Activated CD8-positive, alpha-beta T cell treated with anti-CD3 and anti-CD28 coated beads, Interleukin-2, amount 10 ng/mL, durations not matched to agents 7 days and 5 days (primary cell): ENCODE measurements at regions not wholly inside any gene's neighbourhood (a gene's known extent, or its start where the extent isn't known, plus 50 kb on each side); places are given as distances from the start of the nearest gene placed in this dataset.

Experiments
- ATAC-seq: fragments of 150-1000 bp; cut with Tn5 transposase; one replicate; pipeline ENCODE4 v1.10.0; 2021; ENCODE audit warnings: moderate library complexity
- CTCF ChIA-PET: fragments of 350-600 bp; sonication (Branson Sonifier 250); formaldehyde crosslinking; loops from one replicate; lab custom pipeline; 2021; ENCODE audit warnings: antibody characterized with exemption; lab: Charles Lee
- POLR2A ChIA-PET: fragments of 350-600 bp; sonication (Branson Sonifier 250); formaldehyde crosslinking; loops from one replicate; lab custom pipeline; 2021; ENCODE audit warnings: antibody characterized with exemption; lab: Charles Lee
- DNase-seq: peaks from one replicate; pipeline ENCODE4 v3.0.0-alpha.2; 2020
- H3K27ac Mint-ChIP-seq: one replicate; pipeline ENCODE4 v1.8.0; 2021; ENCODE audit warnings: mild to moderate bottlenecking, mixed read lengths
- H3K27me3 Mint-ChIP-seq: one replicate; pipeline ENCODE4 v1.8.0; 2021; ENCODE audit warnings: low read depth, mixed read lengths
- H3K36me3 Mint-ChIP-seq: one replicate; pipeline ENCODE4 v1.8.0; 2021; ENCODE audit warnings: low read depth, mixed read lengths
- H3K4me1 Mint-ChIP-seq: one replicate; pipeline ENCODE4 v1.8.0; 2021; ENCODE audit warnings: low read depth, mixed read lengths
- H3K4me3 Mint-ChIP-seq: one replicate; pipeline ENCODE4 v1.8.0; 2021; ENCODE audit warnings: mild to moderate bottlenecking, mixed read lengths
- H3K9me3 Mint-ChIP-seq: one replicate; pipeline ENCODE4 v1.8.0; 2022; ENCODE audit warnings: mixed read lengths; ENCODE audit not compliant: insufficient read depth

DNA sequence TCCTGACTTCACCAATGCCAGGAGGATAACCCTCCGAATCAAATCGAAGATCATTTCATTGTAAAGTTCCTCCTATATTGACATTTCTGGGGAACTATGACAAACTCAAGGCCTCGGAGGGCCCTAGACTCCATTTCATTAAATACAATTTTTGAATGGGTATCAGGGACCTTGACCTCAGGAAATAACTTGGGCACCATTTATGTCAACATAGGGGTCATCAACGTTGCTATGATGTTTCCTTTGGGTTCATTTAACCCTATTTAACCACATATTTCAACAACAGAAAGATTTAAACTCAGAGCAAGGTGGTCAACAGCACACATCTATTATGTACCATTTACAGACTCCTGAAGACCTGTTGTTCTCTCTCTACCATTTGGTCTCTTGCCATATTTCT lies 395.1 kb downstream of the TRIML1 start:
- no peaks in the 10 kb centered on the region for H3K36me3 Mint-ChIP-seq
- CTCF ChIA-PET, result no interaction called here
- no peaks in the 10 kb centered on the region for H3K4me1 Mint-ChIP-seq
- POLR2A ChIA-PET, result no interaction called here
- no peak for DNase-seq
- peaks cover 29% of the 10 kb centered on the region for H3K9me3 Mint-ChIP-seq
- no peak for ATAC-seq
- H3K27me3 Mint-ChIP-seq, result no peaks in the 10 kb centered on the region
- no peak overlapping the region for H3K27ac Mint-ChIP-seq
- no peak overlapping the region for H3K4me3 Mint-ChIP-seq

DNA sequence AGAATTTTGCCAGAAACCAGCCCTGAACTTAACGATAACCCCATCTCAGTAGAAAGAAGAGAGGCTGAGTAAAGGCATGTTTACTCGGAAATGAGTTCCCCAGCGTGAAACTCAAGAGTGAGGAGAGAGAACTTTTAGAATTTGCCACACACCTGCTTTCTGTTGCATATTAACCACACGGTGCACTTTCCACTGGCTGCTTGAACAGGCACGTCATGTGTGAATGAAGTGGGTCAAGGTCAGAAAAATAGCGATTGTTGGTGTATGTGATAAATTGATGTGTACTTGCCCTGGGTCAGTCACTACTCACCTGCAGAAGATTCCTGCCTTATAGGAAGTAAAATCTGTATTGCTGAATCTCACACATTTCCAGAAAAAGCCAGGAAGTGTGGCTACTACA lies 395.7 kb downstream of the TRIML1 start:
- no peaks in the 10 kb centered on the region for H3K27me3 Mint-ChIP-seq
- H3K36me3 Mint-ChIP-seq, result no peaks in the 10 kb centered on the region
- ATAC-seq, result no peak
- no peak overlapping the region for H3K27ac Mint-ChIP-seq
- H3K4me1 Mint-ChIP-seq, result no peaks in the 10 kb centered on the region
- ChIA-PET CTCF (no interaction called here), POLR2A (no interaction called here)
- DNase-seq, result no peak
- no peak overlapping the region for H3K4me3 Mint-ChIP-seq
- H3K9me3 Mint-ChIP-seq, result peaks cover 34% of the 10 kb centered on the region

DNA sequence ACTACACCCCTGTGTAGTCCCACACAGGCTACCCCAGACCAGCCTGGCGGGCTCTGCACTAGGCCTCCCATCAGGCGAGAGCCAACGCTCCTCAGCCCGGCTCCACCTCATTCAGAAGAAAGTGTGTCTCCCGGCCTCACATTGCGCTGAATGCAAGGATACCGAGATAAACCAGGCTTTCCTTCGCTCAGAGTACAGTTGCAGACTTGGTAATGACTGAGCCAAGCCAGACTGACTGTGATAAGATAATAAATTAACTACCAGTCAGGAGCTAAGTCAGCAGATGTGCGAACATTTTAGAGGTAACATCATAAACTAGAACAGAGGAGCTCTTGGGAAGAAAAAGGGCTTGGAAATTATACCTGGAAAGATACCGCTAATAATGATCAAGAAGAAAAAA lies 397.6 kb downstream of the TRIML1 start:
- Mint-ChIP-seq H3K27me3 (no peaks in the 10 kb centered on the region), H3K36me3 (no peaks in the 10 kb centered on the region), H3K27ac (no peak overlapping the region), H3K4me3 (no peak overlapping the region), H3K4me1 (no peaks in the 10 kb centered on the region), H3K9me3 (peaks cover 34% of the 10 kb centered on the region)
- DNase-seq (no peak), ATAC-seq (no peak)
- POLR2A ChIA-PET, result no interaction called here
- CTCF ChIA-PET, result no interaction called here

DNA sequence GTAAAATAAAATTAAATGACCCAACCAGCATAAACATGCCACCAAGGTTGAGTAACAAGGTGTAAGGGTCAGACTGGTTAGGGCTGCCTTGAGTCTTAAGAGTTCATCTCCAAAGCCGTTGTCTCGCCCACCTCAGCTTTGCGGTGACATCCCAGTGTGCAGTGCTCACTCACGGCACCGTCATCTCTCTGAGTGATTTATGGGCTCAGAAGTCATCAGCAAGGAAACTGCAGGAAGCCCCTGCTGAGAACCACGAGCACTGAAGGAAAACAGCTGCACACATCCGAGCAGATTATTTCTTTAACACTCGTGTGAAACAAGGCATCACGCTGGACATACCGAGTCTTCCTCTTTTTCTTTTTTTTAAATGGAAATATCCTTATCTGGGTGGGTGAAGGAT lies 411.1 kb downstream of the TRIML1 start:
- no peak overlapping the region for H3K4me3 Mint-ChIP-seq

DNA sequence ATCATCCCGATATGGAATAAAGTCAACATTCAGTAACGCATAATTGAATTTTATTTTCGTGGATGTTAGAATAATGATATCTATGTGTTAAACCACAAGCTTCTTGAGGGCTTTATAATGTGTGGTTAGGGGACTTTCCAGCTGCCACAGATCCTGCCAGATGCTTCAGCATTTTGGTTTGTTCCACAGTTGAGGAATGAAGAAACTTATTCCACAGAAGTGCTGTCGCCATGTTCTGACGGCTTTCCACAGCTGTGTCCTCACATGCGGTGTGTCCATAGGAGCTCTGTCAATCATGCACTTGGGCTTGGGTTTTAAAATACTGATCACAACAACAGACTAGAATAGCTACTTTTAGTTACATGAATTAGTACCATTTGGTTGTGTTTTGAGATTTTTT lies 411.9 kb downstream of the TRIML1 start:
- DNase-seq, result no peak
- ATAC-seq, result no peak
- Mint-ChIP-seq H3K27me3 (no peaks in the 10 kb centered on the region), H3K4me3 (no peak overlapping the region), H3K36me3 (no peaks in the 10 kb centered on the region), H3K4me1 (no peaks in the 10 kb centered on the region), H3K27ac (no peak overlapping the region), H3K9me3 (peaks cover 30% of the 10 kb centered on the region)
- POLR2A ChIA-PET, result no interaction called here
- CTCF ChIA-PET, result no interaction called here

More for the DNA sequence above, 411.1 kb downstream of the TRIML1 start:
- DNase-seq (no peak), ATAC-seq (no peak)
- ChIA-PET POLR2A (no interaction called here), CTCF (no interaction called here)
- peaks cover 25% of the 10 kb centered on the region for H3K9me3 Mint-ChIP-seq
- no peaks in the 10 kb centered on the region for H3K27me3 Mint-ChIP-seq
- H3K4me1 Mint-ChIP-seq, result no peaks in the 10 kb centered on the region
- no peak overlapping the region for H3K27ac Mint-ChIP-seq
- H3K36me3 Mint-ChIP-seq, result no peaks in the 10 kb centered on the region

DNA sequence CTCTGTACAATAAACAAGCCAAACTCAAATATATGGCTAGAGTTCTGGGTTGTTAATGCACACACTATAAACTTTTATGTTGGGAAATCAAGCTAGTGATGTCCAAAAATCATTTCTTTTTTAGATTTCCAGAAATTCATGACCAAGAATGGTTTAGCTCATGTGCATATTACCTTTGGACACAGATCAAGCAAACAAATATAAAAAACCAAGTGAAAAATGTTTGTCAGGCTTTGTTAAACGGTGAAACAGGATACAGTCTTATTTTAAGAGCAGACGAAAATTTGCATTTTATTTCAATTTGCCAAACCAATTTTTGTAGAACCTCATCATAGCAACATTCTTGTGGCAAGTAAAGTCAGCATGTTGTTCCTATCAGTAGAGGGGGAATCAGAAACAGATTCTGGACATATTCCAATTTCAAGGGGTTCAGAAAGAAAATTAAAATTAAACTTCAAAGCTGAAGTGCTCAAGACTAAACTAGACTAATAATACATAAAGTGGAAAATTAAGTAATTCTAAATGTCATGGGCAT lies 413.6 kb downstream of the TRIML1 start:
- ATAC-seq (no peak), DNase-seq (no peak)
- CTCF ChIA-PET, result no interaction called here
- Mint-ChIP-seq H3K36me3 (no peaks in the 10 kb centered on the region), H3K27me3 (no peaks in the 10 kb centered on the region), H3K4me3 (no peak overlapping the region), H3K4me1 (no peaks in the 10 kb centered on the region), H3K9me3 (peaks cover 26% of the 10 kb centered on the region), H3K27ac (no peak overlapping the region)
- POLR2A ChIA-PET, result no interaction called here

DNA sequence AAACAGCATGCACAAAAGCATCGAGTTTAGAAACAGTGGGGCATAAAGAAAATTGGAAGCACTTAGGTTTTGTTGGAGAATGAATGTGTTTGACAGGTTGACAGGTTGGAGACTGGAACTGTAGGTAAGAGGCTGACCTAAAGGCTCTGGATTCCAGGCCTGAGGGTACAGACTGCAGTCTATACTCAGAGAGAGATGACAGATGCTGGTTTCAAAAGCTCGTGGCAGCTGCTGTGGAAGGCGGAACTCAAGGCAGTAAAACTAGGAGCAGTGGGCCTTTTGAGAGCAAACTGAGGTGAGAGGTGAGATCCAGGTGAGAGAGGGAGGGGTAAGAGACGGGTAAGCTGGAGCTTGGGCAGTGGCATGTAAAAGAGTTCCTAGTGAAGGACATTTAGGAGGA lies 415.2 kb downstream of the TRIML1 start:
- H3K4me3 Mint-ChIP-seq, result no peak overlapping the region
- CTCF ChIA-PET, result no interaction called here

DNA sequence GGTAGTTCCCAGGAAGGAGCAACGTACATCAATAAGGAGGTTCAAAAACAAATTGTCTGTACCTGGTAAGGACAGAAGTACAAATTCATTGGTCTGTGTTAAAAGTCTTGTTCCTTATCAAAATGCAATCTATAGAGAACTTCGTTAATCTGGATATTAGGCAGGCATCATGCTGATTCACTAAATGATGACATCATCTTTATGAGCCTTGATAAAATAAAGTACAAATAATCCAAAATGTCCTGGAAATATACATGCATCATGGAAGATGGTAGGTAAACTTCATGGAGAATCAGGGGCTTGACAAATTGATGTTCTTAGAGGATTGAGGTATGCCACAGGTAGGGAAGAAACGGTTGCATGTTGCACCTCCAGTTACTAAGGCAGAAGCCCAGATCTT lies 433.9 kb downstream of the TRIML1 start:
- Mint-ChIP-seq H3K9me3 (peaks cover 8% of the 10 kb centered on the region), H3K4me1 (no peaks in the 10 kb centered on the region), H3K36me3 (no peaks in the 10 kb centered on the region), H3K27ac (no peak overlapping the region), H3K4me3 (no peak overlapping the region), H3K27me3 (no peaks in the 10 kb centered on the region)
- no peak for ATAC-seq
- POLR2A ChIA-PET, result no interaction called here
- DNase-seq, result no peak
- CTCF ChIA-PET, result no interaction called here

More for the DNA sequence above, 415.2 kb downstream of the TRIML1 start:
- peaks cover 20% of the 10 kb centered on the region for H3K9me3 Mint-ChIP-seq
- no peaks in the 10 kb centered on the region for H3K27me3 Mint-ChIP-seq
- H3K4me1 Mint-ChIP-seq, result no peaks in the 10 kb centered on the region
- no peaks in the 10 kb centered on the region for H3K36me3 Mint-ChIP-seq
- POLR2A ChIA-PET, result no interaction called here
- no peak overlapping the region for H3K27ac Mint-ChIP-seq
- DNase-seq (no peak), ATAC-seq (no peak)

DNA sequence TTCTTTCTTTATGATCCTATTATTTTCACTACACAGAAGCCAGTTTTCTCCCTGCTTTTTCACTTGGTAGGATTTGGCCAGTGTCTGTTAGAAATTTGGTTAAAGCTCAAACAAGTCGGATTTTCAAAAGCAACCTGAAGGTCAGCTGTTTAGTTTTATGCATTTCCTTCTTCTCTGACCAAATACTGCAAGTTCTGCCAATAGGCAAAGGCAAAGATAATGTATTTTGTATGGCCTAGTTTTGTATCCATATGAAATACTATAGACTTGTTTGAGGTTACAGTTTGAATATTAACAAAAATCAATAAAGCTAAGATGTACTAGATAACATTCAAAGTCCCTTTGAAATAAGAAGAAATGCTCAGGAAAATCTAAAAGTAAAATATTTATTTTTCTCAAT lies 439.4 kb downstream of the TRIML1 start:
- DNase-seq, result no peak
- Mint-ChIP-seq H3K27me3 (no peaks in the 10 kb centered on the region), H3K4me1 (no peaks in the 10 kb centered on the region), H3K27ac (no peak overlapping the region), H3K9me3 (peaks cover 8% of the 10 kb centered on the region), H3K36me3 (peaks cover 2% of the 10 kb centered on the region), H3K4me3 (no peak overlapping the region)
- CTCF ChIA-PET, result no interaction called here
- no peak for ATAC-seq
- POLR2A ChIA-PET, result no interaction called here

DNA sequence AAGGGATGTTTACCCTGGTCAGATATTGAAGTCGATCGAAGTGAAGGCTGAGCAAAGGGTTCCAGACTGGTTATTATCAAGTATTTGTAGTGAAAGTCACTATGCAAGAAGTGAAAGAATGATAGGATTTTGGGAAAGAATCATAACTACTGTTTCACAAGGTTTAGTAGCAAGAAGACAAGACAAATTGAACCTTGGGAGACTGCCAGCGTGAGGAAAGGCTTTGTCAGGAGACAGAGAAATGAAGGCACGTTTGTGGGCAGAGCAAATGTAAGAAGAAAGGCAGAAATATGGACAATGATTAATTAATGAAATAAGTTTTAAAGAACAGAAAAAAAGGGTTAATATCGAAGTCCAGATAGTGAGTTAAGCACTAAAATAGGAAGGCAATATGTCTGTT lies 456.8 kb downstream of the TRIML1 start:
- DNase-seq, result no peak
- no peaks in the 10 kb centered on the region for H3K4me1 Mint-ChIP-seq
- H3K9me3 Mint-ChIP-seq, result peaks cover 8% of the 10 kb centered on the region
- no peak overlapping the region for H3K27ac Mint-ChIP-seq
- ChIA-PET POLR2A (no interaction called here), CTCF (no interaction called here)
- no peaks in the 10 kb centered on the region for H3K27me3 Mint-ChIP-seq
- no peak for ATAC-seq
- H3K4me3 Mint-ChIP-seq, result no peak overlapping the region
- H3K36me3 Mint-ChIP-seq, result no peaks in the 10 kb centered on the region

DNA sequence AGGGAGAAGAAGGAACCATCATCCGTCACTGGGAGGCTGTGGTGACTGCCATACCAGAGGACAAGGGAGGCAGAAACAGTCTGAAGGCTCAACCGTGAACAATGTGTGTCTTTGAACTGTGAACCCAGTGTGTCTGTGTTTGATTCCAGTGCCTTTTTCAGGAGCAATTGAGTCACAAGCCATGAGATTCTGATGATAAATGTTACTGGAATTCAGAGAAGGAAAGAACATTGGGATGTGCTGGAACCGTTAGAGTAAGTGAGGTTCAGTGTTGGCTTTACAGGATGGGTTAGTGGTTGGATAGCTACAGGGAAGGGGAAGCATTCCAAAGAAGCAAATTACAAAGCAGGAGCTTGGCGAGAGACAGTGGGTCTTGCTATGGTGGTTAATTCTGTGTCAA lies 464.4 kb downstream of the TRIML1 start:
- ChIA-PET POLR2A (no interaction called here), CTCF (no interaction called here)
- Mint-ChIP-seq H3K27ac (no peak overlapping the region), H3K9me3 (peaks cover 21% of the 10 kb centered on the region), H3K36me3 (no peaks in the 10 kb centered on the region), H3K4me3 (no peak overlapping the region), H3K4me1 (no peaks in the 10 kb centered on the region), H3K27me3 (no peaks in the 10 kb centered on the region)
- DNase-seq (no peak), ATAC-seq (no peak)

DNA sequence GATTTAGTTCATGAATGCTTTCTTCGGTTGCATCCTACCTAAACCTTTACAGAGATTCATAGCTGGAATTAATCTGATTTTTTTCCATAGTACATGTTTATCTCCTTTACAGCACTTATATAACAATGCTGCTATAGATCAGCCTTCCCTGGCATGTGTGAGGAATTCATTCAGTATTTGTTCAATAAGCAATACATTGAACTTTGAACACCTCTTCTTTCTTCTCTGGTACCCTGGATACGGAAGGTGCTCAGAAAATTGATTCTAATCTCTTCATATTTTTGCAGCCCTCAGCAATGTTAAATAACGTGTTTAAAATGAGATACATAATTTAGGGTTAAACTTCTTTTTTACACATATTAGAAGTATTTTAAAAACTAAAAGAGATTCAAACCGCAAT lies 467.4 kb downstream of the TRIML1 start:
- Mint-ChIP-seq H3K9me3 (peaks cover 18% of the 10 kb centered on the region), H3K27ac (no peak overlapping the region), H3K36me3 (no peaks in the 10 kb centered on the region), H3K27me3 (no peaks in the 10 kb centered on the region), H3K4me1 (no peaks in the 10 kb centered on the region), H3K4me3 (no peak overlapping the region)
- DNase-seq (no peak), ATAC-seq (no peak)
- CTCF ChIA-PET, result no interaction called here
- POLR2A ChIA-PET, result no interaction called here

DNA sequence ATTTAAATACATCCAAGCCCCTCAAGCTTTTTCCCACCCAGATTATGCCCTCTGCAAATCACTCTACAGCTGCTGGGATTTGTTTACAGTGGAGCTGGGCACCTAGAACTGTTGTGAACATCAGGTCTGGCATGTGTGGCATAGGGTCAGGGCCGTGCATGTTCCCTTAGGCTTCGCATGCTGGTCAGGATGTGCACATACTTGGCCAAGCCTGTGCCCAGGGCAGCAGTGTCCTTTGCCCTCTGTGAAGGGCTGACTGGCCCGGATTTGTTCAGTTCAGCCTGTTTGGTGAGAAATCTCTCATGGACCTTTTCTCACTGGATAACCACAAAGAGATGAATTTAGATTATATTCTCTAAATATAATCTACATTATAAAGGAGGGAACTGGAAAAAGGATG lies 471.9 kb downstream of the TRIML1 start:
- Mint-ChIP-seq H3K9me3 (peaks cover 12% of the 10 kb centered on the region), H3K27ac (no peak overlapping the region), H3K36me3 (no peaks in the 10 kb centered on the region), H3K4me3 (no peak overlapping the region), H3K27me3 (no peaks in the 10 kb centered on the region), H3K4me1 (no peaks in the 10 kb centered on the region)
- ATAC-seq, result no peak
- POLR2A ChIA-PET, result no interaction called here
- DNase-seq, result no peak
- CTCF ChIA-PET, result no interaction called here
